T-helper 2 cell (primary cell): ENCODE measurements at regions not wholly inside any gene's neighbourhood (a gene's known extent, or its start where the extent isn't known, plus 50 kb on each side); places are given as distances from the start of the nearest gene placed in this dataset.
"Not testable (repeated sequence)": the region's sequence is repeated elsewhere in the genome, so short reads cannot be mapped to it uniquely, and the experiment has no call there.

Source experiments
- DNase-seq, 5 experiments: peaks; one replicate each; pipeline versions ENCODE4 v3.0.0 to v3.0.0-alpha.2; 2012 to 2022

- no peak for DNase-seq
Measured at GRCh38 chr5:152456815-152457443, 51.9 kb upstream of the NMUR2 start.

GRCh38 chr5:152462021-152462721 is 57.1 kb upstream of the NMUR2 start:
- DNase-seq: peak in 1 of 5 experiments; percentile 11

GRCh38 chr5:152464048-152464447 is 59.0 kb upstream of the NMUR2 start:
- DNase-seq: no peak

GRCh38 chr5:152465140-152465539 is 60.1 kb upstream of the NMUR2 start:
- DNase-seq: no peak

- no peak for DNase-seq
Measured at GRCh38 chr5:152466085-152466745, 61.1 kb upstream of the NMUR2 start.

GRCh38 chr5:152470167-152470566 is 65.1 kb upstream of the NMUR2 start:
- DNase-seq: peak in 1 of 5 experiments; percentile 16

GRCh38 chr5:152472083-152472482 is 67.0 kb upstream of the NMUR2 start:
- no peak for DNase-seq

GRCh38 chr5:152474961-152475360 is 69.9 kb upstream of the NMUR2 start:
- DNase-seq: no peak

GRCh38 chr5:152477536-152477935 is 72.5 kb upstream of the NMUR2 start:
- no peak for DNase-seq

GRCh38 chr5:152479866-152480265 is 74.8 kb upstream of the NMUR2 start:
- DNase-seq: not testable (repeated sequence)

- peak in 1 of 5 experiments; percentile 39 for DNase-seq
Measured at GRCh38 chr5:152480677-152481076, 75.6 kb upstream of the NMUR2 start.

GRCh38 chr5:152487130-152487529 is 82.1 kb upstream of the NMUR2 start:
- no peak for DNase-seq

- no peak for DNase-seq
Measured at GRCh38 chr5:152488869-152489268, 83.8 kb upstream of the NMUR2 start.

GRCh38 chr5:152499814-152500535 is 94.9 kb upstream of the NMUR2 start:
- no peak for DNase-seq

GRCh38 chr5:152501294-152501693 is 96.2 kb upstream of the NMUR2 start:
- DNase-seq: no peak

- no peak for DNase-seq
Measured at GRCh38 chr5:152503206-152503605, 98.1 kb upstream of the NMUR2 start.

GRCh38 chr5:152505442-152506042 is 100.5 kb upstream of the NMUR2 start:
- DNase-seq: peak in 1 of 5 experiments; percentile 64

- DNase-seq: no peak
Measured at GRCh38 chr5:152511120-152511519, 106.0 kb upstream of the NMUR2 start.

GRCh38 chr5:152511531-152512132 is 106.6 kb upstream of the NMUR2 start:
- DNase-seq: no peak

- DNase-seq: peak in 1 of 5 experiments; percentile 29
Measured at GRCh38 chr5:152514827-152515397, 109.8 kb upstream of the NMUR2 start.

- DNase-seq: no peak
Measured at GRCh38 chr5:152523964-152524363, 118.9 kb upstream of the NMUR2 start.
